DOHH2 (cell line): ENCODE measurements at regions not wholly inside any gene's neighbourhood (a gene's known extent, or its start where the extent isn't known, plus 50 kb on each side); places are given as distances from the start of the nearest gene placed in this dataset.

Experiments
- CTCF ChIP-seq: fragments of 200-600 bp; sonication (generic); IDR thresholded peaks from one replicate; pipeline ENCODE4 v1.5.1; 2014; ENCODE audit warnings: antibody characterized with exemption, mild to moderate bottlenecking, low read depth, low read length; ENCODE audit not compliant: poor library complexity, severe bottlenecking
- EZH2phosphoT487 ChIP-seq: fragments of 200-600 bp; sonication (generic); IDR thresholded peaks from 2 replicates; pipeline ENCODE4 v1.6.1; 2017; ENCODE audit warnings: borderline replicate concordance, mild to moderate bottlenecking, antibody characterized with exemption, low read length, moderate library complexity, mixed read lengths

GRCh38 chr2:104752504-104752903 lies 101.4 kb upstream of the POU3F3 start:
- TF ChIP-seq CTCF (no peak), EZH2phosphoT487 (no peak)
